GM19328 (cell line): ENCODE measurements at regions not wholly inside any gene's neighbourhood (a gene's known extent, or its start where the extent isn't known, plus 50 kb on each side); places are given as distances from the start of the nearest gene placed in this dataset.
A peak's percentile ranks its signal among the peaks of the same experiment; 100 is the strongest.

Experiments used
- ATAC-seq: cut with Tn5 transposase; IDR thresholded peaks from one replicate; pipeline ENCODE4 v1.9.1; 2021; ENCODE audit warnings: mild to moderate bottlenecking, moderate library complexity; ENCODE audit not compliant: unreplicated experiment

DNA sequence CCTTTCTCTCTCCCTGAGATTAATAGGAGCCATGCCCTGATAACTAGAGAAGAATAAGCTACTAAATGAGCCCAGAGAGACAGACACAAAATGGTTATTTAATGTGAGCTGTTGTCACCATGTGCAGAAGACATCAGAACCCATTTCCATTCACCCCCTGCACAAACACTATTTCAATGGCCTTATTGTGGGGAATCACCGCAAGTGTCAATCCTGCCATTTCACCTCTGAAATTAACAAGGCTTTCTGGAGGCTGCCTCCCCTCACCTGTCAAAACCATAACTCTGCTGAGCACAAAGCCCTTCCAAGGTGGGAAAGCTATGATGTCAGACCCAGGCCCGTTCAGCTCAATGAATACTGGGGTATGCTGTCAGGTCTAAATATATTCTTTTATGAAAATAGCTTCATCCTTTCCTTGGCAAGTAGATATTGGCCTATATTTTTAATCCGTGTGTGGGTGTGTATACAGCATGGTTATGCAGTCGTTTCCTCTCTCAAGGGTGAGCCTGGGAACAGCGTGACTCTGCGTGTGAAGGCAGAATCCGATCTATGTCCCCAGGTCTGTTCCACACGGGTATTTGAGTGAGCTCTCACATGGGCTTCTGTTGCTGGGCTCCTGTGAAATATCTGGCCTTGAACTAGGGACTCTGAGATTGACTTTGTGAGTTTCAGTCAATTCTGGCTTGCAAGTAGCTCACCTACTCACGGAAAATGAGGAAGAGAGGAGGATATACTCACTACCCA is 266.3 kb downstream of the FBXW7 start:
- ATAC-seq, result no peak

DNA sequence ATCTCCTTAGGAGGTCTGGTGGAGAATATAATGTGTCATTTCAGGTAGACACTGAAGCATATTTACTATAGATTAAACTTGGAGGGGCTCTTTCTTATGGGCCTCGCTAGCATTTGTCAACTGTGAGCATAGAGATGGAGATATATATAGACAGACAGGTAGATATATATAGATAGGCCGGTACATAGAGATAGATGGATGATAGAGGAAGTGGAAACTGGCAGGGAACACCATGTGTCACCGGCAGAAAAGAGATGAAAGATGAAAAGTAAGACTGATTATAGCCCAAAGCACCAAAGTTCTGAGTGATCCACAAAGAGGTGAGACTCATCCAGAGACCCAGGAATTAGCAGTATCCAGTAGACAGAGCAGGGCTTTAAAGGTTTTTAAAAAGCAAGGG is 268.1 kb downstream of the FBXW7 start:
- ATAC-seq, result no peak

DNA sequence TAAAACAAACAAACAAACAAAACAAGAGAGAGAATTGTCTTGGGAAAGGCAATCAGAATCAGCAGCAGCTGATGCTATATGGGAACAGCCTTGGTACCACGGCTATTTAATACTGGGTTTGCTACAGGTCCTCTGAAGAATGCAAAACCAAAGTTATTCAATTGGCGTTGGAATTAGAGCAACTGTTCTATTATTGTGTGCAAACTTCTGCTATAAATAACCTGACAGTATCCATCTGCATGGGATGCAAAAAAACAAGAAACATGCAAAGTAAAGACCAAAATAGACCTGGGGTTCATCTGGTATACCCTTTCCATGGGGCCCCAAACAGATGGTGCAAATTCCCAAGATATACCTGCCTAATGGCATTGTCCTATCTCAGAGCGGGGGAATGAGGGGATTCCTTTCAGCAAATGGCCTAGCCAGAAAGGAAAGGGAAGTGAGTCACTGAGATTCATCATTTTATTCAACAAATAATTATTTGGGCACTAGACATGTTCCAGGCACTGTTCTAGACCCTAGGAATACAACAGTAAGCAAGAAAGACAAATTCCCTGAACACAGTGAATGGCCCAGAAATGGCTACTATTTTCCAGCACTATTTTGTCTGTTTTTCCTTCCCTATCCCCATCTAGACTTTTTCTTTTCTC is 268.9 kb downstream of the FBXW7 start:
- ATAC-seq, result no peak

DNA sequence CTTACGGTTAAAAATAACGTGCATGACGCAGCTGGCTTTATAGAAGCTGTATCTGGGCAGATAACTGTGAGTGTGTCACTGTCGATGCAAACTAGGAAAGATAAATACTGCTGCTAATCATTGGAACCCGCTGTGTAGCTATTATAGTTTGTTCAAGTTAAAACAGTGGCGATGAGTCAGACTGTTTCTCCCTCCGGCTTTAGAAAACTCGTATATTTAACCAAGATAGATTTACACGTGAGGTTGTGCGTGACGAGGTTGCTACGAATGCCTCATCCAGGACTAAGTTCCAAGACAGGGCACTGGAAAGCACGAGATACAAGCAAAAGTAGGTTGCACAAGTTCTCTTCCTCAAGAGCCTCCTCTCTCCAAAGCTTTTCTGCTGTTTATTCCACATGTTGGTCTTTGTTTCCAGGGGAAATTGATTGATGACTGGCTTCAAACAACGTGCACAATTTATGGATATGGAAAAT is 270.7 kb downstream of the FBXW7 start:
- ATAC-seq, result no peak

DNA sequence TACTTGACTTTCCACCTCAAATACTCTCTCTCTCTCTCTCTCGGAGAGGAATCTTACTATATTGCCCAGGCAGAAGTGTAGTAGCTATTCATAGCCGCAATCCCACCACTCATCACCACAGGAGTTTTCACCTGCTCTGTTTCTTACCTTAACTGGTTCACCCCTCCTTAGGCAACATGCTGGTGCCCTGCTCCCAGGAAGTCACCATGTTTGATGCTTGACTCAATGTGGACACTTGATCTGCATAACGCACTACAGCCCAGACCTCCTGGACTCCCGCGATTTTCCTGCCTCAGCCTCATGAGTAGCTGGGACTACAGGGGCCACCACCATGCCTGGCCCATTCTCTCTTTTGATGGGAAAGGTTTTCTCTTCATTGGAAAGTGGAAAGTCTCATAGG is 271.8 kb downstream of the FBXW7 start:
- ATAC-seq, result no peak

DNA sequence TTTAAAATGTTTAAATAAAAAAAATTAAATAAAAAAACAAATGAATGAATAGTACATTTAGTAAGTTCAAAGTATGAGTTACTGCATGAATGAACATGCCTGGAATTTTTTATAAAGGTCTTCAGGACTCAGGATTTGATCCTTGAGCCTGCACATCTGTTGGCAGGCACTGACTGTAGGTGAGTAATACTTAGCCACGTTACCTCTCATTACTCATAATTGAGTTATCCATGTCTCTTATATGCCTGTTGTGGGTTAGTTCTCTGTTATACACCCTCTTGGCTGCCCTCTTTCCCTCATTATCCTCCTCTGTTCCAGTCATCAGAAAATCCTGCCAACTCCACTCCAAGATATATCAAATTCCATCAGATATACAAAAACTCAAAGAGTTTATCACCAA is 276.0 kb downstream of the FBXW7 start:
- no peak for ATAC-seq

DNA sequence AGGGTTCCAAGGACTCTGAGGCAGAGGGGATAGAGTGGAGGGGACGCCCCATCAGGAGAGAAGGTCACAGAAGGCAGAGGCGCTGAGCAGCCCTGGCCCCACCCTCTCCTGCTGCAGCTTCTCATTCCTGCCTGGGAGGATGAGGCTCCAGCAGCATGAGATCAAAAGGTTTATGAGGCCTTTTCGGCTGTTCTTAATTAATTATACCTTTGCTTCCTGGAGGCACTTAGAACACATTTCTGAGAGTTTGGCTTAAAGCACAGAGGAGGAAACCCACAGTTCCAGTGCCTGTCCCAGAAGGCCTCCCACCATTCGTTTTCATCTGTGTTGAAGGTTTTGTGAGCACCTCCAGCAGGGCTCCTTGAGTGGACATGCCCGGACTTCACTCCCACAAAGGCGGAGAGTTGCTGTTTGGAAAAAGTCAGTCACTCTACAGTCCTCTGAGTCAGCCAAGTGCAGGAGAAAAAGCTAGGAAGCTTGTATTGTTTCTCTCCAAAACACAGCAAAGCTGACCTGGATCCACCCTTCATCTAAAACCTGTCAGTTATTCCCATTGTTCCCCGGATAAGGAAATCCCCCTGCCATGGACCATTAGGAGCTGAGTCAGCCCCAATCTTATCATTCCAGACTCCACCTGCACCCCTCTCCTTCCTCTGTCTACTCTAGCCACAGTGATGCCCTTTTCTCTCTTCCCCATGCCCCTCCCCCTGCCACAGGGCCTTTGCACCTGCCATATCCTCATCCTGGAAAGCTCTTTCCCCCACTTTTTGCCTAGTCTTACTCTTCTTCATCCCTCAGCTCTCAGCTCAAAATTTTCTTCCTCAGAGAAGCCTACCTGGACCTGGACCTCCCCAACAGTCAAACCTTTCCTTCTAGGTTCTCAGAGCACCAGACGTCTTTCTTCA is 276.8 kb downstream of the FBXW7 start:
- ATAC-seq, result no peak

DNA sequence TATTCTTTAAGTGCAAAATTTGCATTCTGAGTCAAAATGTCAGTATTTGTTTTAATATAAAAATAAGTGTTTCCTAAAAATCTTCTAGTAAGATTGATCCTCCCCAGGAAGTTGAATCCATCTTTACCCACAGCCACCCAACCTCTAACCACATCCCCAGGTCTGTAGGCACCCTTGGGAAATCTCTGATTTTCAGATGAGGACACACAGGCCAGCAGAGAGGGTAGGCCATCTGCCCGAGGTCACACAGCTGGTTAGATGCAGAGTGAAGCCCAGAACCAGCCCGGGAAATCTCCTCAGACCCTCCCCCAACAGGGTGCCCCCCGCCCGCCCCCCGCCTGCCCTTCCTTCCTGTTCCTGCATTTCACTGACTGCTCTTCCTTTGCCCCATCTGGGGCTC is 277.5 kb downstream of the FBXW7 start:
- no peak for ATAC-seq

DNA sequence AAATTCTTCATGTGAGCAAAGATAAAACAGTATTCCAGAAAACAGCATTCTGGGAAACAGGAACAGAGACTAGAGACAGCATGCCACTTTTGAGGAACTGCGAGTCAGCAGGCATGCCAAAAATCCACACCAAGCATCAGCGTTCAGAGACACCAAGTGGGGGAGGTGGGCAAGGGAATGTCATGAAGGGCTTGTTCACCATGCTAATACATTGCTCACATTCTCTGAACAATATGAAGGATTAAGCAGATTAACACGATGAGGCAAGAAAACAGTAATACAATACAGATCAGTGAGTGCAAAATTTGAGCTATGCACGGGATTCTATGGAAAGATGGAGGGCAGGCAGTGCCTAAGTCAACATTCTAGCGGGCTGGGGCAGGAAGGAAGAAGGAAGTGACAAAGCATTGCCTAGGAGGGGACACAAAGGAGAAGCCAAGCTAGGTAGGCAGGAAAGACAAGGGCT is 278.3 kb downstream of the FBXW7 start:
- no peak for ATAC-seq

DNA sequence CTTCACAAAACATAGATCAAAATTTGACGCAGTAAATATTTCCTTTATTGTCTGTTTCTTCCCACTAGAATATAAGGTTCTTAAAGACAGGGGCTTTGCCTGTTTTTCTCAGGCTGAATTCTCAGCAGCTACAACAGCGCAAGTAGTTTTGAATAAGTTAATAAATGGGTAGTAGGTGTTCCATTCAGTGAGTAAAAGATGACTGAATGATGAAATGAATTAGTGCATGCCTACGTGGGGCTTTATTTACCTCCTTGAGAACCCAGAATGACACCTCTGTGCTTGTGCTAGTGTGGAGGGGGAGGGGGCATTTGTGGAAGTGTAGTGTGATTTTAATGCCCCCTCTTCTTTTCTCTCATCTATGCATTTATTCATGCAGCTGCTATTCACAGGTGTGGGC is 278.9 kb downstream of the FBXW7 start:
- ATAC-seq, result no peak

DNA sequence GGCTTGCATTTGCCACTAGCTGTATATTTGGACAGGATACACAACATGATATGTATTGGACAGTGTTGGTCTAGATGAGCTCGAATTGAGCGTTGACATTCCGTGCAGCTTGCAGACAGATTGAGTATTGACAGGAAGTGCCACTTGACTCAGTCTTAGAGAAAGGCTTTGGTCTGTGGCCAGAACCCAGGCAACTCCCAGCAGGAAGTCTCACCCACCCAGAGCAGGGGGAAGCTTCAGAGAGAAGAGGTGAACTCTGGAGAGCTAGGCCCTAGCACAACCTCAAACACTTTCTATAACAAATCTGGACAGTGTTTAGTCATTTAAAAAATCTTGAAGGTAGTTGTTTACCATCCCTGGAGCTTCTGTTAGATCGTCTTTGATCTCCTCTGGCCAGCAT is 280.5 kb downstream of the FBXW7 start:
- peak; percentile 75 for ATAC-seq

DNA sequence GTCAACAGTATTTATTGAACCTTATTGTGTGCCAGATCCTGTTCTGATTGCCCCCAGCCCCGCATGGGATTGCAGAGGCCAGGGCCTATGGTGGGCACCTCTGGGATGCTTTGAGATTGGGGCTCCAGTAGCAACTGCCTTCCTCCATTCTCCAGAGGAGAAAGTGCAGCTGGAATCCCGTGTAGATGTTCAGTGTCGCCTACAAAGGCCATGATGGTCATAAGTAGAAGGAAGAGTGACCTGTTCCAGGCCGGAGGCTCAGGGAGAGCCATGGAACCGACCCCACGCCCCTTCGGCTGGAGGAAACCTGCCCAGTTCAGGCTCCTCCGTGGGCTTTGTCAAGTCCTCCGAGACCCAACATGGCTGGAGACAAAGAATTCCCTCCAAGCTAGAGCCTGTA is 287.5 kb downstream of the FBXW7 start:
- ATAC-seq, result no peak

DNA sequence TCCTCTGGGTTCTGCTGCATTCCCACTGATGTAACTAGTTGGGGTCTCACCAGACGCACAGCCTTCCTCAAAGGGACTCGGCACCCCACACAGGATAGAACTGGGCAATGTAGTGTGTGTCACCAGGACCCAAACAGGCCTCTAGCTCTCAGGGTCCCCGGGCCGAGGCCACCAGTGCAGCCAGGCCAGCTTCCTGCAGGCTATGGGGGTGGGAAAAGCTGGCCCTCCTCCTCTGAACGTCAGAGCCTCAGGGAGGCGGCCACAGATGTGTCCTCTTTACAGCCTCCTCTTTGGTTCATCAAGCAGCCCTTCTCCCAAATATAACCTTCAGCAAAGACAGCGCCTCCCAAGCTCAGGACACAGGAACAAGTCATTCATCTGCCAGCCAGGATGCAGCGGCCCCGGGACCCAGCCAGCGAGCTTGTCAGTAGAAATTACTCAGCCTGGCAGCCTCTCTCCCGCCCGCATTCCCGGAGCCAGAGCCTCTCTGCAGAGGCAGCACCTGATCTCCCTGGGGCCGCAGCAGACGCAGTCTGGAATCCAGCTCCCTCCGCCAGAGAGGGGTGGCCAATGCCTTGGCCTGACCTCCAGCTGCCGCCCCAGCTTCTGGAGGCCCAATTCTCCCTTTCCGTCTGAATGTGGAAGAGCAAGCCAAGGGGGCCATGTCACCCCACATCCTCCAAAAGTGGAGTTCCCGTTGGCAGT is 288.5 kb downstream of the FBXW7 start:
- no peak for ATAC-seq

DNA sequence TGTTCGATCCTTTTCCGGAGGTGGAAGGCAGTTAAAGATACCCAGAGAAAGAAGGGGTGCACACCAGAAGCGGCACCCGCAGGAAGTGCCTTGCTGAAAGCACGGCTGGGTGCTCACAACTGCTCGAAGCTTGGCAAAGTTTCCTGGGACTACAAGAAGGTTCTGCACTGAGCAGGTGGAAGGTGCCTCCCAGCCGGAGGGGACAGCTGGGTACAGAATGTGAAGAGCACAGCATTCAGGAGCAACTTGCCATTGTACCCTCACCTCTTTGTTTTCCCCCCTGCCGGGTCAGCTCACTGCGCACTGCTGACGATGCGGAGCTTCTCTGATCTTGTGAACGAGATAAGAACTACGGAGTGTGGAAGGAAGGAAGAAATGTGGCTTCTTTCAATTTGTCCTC is 289.2 kb downstream of the FBXW7 start:
- ATAC-seq, result no peak

DNA sequence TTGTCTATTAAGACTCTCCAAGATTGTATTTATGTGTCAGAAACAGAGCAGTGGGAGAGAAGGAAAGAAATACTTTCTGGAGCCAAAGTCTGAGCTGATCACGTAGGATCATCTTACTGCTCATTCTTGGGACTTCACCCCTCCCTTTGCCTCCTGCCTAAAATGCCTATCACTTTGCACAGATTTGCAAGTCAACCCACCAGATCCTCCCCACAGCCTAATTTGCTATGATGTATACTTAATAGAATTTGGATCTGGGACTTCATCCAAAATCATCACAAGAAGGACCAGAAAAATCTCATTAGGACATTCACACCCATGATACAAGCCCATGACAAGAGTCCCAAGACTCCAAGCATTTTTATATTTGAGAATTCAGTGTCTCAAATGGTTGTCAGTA is 290.2 kb downstream of the FBXW7 start:
- no peak for ATAC-seq

DNA sequence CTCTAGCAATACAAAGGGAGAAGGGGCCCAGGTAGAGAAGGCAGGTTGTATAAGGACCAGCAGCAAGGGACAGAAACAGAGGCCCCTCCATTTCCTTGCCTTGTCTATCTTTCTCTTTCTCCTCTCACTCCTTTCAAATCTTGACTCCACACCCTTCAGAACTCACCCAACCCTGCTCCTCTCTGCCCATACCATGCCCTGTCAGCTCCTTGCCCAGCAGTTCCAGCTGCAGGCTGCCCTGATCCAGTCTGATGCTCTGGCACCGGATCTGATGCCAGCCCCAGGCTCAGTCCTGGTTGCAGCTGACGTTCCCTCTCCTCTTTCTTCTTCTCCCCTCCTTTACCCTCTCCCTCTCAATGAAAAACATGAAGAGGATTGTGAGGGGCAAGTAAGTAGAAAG is 291.2 kb downstream of the FBXW7 start:
- no peak for ATAC-seq

DNA sequence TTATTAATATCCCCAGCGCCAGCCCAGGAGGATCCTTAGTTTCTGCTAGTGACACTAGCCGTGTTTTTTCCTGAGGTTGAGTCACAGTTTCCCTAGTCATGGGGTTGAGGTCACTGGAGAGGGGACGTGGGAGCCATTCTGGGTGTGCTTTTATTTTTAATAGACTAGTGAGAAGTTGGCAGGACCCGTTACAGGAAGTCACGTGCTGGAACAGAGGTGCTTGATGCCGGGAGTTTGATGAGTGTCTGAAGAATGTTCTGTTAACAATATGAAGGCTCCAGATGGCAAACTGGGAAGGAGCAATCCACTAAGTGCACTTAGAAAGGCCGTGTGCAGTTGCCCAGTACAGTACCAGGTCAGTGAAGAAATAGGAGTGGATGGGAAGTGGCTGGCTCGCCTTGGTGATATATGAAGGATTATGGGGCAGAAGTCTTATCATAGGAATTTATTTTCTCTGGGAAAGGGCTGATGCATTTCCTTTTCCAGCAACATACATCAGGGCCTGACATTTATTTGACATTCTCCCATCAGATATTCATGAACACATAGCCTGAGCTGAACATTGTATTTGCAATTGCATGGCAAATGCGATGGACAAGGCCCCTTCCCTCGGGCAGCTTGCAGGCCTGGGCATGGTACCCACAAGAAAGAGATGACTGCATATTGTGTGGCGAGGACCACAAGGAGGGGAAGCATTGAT is 291.8 kb downstream of the FBXW7 start:
- ATAC-seq, result no peak

DNA sequence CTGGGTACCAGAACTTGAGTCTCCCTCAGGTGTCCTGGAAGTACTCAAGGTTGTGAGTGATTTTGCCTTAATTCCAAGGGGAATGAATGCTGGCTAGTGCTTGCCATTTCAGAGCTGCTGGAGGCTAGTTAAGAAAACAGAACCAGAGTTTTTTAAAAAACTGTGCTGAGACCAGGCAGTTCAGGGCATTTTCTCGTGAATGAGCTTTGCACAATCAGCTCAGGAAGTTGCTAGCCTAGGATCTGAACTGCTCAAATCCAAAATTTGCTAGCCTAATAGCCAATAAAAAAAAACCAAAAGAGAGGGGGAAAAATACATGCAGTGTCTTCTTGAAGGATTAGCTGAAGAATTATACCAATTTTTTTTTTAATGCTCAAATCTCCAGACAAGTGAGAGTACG is 292.7 kb downstream of the FBXW7 start:
- no peak for ATAC-seq

DNA sequence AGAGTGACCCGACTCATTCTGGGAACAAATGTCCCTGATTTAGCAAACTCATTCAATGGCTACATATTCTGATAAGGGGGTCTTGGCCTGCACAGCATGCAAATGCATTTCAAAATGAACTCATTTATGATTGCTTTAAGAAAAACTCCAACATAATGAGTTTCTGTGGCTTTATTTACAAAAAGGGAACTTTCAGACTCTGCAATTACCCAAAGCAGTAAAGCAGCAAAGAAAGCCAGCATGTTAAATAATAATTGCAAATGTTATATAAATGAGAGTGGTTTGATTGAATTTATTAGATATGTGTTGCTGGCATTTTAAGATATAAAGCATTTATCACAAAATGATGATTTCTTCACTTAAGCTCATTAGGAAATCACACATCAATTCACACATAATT is 295.7 kb downstream of the FBXW7 start:
- ATAC-seq, result no peak

DNA sequence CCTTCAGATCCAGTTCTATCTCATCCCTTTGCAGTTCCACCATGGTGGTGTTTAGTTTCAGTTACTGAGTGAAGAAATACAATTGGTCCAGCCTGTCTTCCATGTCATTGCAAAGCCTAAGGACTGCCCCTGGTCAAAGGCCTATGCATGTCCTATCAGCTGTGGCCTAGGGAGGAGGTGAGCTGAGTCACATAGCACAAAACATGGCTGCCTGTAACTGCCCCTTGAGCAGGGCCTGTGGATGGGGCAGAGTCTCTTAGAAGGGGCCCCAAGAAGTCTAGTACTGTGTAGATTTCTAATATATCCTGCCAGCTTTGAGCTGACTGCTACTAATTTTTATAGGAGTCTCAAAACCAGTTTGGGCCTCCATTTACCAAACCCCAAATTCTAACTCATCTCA is 296.7 kb downstream of the FBXW7 start:
- no peak for ATAC-seq
